Neural cell (in vitro differentiated cells): ENCODE measurements at regions not wholly inside any gene's neighbourhood (a gene's known extent, or its start where the extent isn't known, plus 50 kb on each side); places are given as distances from the start of the nearest gene placed in this dataset.

Experiments
- H2AFZ ChIP-seq: fragments of 200-600, 300-800 bp; sonication (generic), shearing (Covaris generic); 2 replicates; pipeline ENCODE4 v1.6.0; 2014; ENCODE audit warnings: low read depth, mild to moderate bottlenecking, antibody characterized with exemption, low read length, moderate library complexity
- H3F3A ChIP-seq: fragments of 200-600 bp; shearing (Covaris generic); 2 replicates; pipeline ENCODE4 v1.6.1; 2016; ENCODE audit warnings: mild to moderate bottlenecking, moderate library complexity, mixed read lengths, antibody characterized with exemption, low read length; ENCODE audit not compliant: insufficient read depth, poor library complexity, severe bottlenecking
- H3K27ac ChIP-seq: fragments of 200-600, 300-800 bp; sonication (generic), shearing (Covaris generic); 2 replicates; pipeline ENCODE4 v1.5.1; 2014; ENCODE audit warnings: mild to moderate bottlenecking, low read length, moderate library complexity
- H3K27me3 ChIP-seq: fragments of 300-800, 200-600 bp; sonication (generic), shearing (Covaris generic); 2 replicates; pipeline ENCODE4 v1.6.0; 2014; ENCODE audit warnings: mild to moderate bottlenecking, low read depth, low read length, moderate library complexity; ENCODE audit not compliant: insufficient read depth
- H3K36me3 ChIP-seq: fragments of 300-800, 200-600 bp; sonication (generic), shearing (Covaris generic); 2 replicates; pipeline ENCODE4 v1.5.1; 2014; ENCODE audit warnings: mild to moderate bottlenecking, antibody characterized with exemption, low read length, moderate library complexity; ENCODE audit not compliant: insufficient read depth
- H3K4me2 ChIP-seq: fragments of 300-800, 200-600 bp; sonication (generic), shearing (Covaris generic); 2 replicates; pipeline ENCODE4 v1.6.0; 2014; ENCODE audit warnings: mild to moderate bottlenecking, low read length
- H3K4me3 ChIP-seq: fragments of 300-800, 200-600 bp; sonication (generic), shearing (Covaris generic); 2 replicates; pipeline ENCODE4 v1.5.1; 2014; ENCODE audit warnings: mild to moderate bottlenecking, low read length, moderate library complexity
- H3K79me2 ChIP-seq: fragments of 200-600 bp; shearing (Covaris generic); replicated peaks from 2 replicates; pipeline ENCODE4 v1.6.0; 2014; ENCODE audit warnings: mild to moderate bottlenecking, low read length, moderate library complexity; ENCODE audit not compliant: insufficient read depth
- H3K9ac ChIP-seq: fragments of 300-800, 200-600 bp; sonication (generic), shearing (Covaris generic); 2 replicates; pipeline ENCODE4 v1.6.1; 2016; ENCODE audit warnings: mild to moderate bottlenecking, low read length, mixed read lengths
- H3K9me2 ChIP-seq: fragments of 200-600 bp; shearing (Covaris generic); 2 replicates; pipeline ENCODE4 v1.6.1; 2016; ENCODE audit warnings: mild to moderate bottlenecking, low read length, mixed read lengths; ENCODE audit not compliant: insufficient read depth
- H3K9me3 ChIP-seq: fragments of 200-600, 300-800 bp; sonication (generic), shearing (Covaris generic); 2 replicates; pipeline ENCODE4 v1.6.1; 2016; ENCODE audit warnings: mild to moderate bottlenecking, mixed run types, low read length, moderate library complexity, mixed read lengths
- H4K20me1 ChIP-seq: fragments of 200-600 bp; shearing (Covaris generic); 2 replicates; pipeline ENCODE4 v1.6.1; 2016; ENCODE audit warnings: mild to moderate bottlenecking, mixed run types; ENCODE audit not compliant: insufficient read depth
- CTCF ChIP-seq: fragments of 450-650 bp; IDR thresholded peaks from 2 replicates; pipeline ENCODE4 v1.5.1; 2014; ENCODE audit warnings: antibody characterized with exemption, mild to moderate bottlenecking, moderate library complexity; ENCODE audit not compliant: poor library complexity, severe bottlenecking
- EP300 ChIP-seq: fragments of 450-650 bp; conservative IDR thresholded peaks from 2 replicates; pipeline ENCODE4 v1.6.1; 2014; ENCODE audit warnings: antibody characterized with exemption, mild to moderate bottlenecking, moderate library complexity; ENCODE audit not compliant: poor library complexity, severe bottlenecking
- EZH2 ChIP-seq: fragments of 200-600, 300-800 bp; shearing (Covaris generic), sonication (generic); IDR thresholded peaks from 2 replicates; pipeline ENCODE4 v1.6.1; 2014; ENCODE audit warnings: antibody characterized with exemption, low read length, borderline replicate concordance, mild to moderate bottlenecking; ENCODE audit not compliant: insufficient read depth, poor library complexity, severe bottlenecking
- MXI1 ChIP-seq: fragments of 450-650 bp; conservative IDR thresholded peaks from 2 replicates; pipeline ENCODE4 v1.6.1; 2014; ENCODE audit warnings: antibody characterized with exemption, mild to moderate bottlenecking; ENCODE audit not compliant: poor library complexity, severe bottlenecking
- POLR2AphosphoS5 ChIP-seq: IDR thresholded peaks from 2 replicates; pipeline ENCODE4 v1.6.1; 2012
- RAD21 ChIP-seq: fragments of 450-650 bp; conservative IDR thresholded peaks from 2 replicates; pipeline ENCODE4 v1.6.1; 2014; ENCODE audit warnings: antibody characterized with exemption, mild to moderate bottlenecking, moderate library complexity
- SMC3 ChIP-seq: fragments of 450-650 bp; conservative IDR thresholded peaks from 2 replicates; pipeline ENCODE4 v1.6.1; 2014; ENCODE audit warnings: antibody characterized with exemption, mild to moderate bottlenecking, moderate library complexity; ENCODE audit not compliant: poor library complexity
- TAF1 ChIP-seq: IDR thresholded peaks from 2 replicates; pipeline ENCODE4 v1.6.1; 2012; ENCODE audit warnings: low read depth
- TF ChIP-seq, protein P1 (sequence below): IDR thresholded peaks from 2 replicates; pipeline ENCODE4 v1.6.1; 2012; ENCODE audit warnings: borderline replicate concordance

GRCh38 chr7:109915670-109916069 lies 1175.3 kb upstream of the LRRN3 start:
- no peaks in the 10 kb centered on the region for H3K9me2 ChIP-seq
- no peaks in the 10 kb centered on the region for H3K9me3 ChIP-seq
- no peaks in the 10 kb centered on the region for H3F3A ChIP-seq
- no peak overlapping the region for H3K9ac ChIP-seq
- no peaks in the 10 kb centered on the region for H4K20me1 ChIP-seq
- no peak overlapping the region for H3K4me2 ChIP-seq
- no peaks in the 10 kb centered on the region for H3K27me3 ChIP-seq
- no peak overlapping the region for H2AFZ ChIP-seq
- no peaks in the 10 kb centered on the region for H3K36me3 ChIP-seq
- no peak overlapping the region for H3K27ac ChIP-seq
- H3K4me3 ChIP-seq, result no peak overlapping the region
- no peaks in the 10 kb centered on the region for H3K79me2 ChIP-seq
- TF ChIP-seq RAD21 (no peak), CTCF (no peak), POLR2AphosphoS5 (no peak), MXI1 (no peak)

- no peaks in the 10 kb centered on the region for H3K79me2 ChIP-seq
- H3K4me3 ChIP-seq, result no peak overlapping the region
- no peak overlapping the region for H3K9ac ChIP-seq
- H3K27me3 ChIP-seq, result no peaks in the 10 kb centered on the region
- no peaks in the 10 kb centered on the region for H3K9me3 ChIP-seq
- no peak overlapping the region for H2AFZ ChIP-seq
- no peaks in the 10 kb centered on the region for H3F3A ChIP-seq
- no peaks in the 10 kb centered on the region for H4K20me1 ChIP-seq
- no peak overlapping the region for H3K27ac ChIP-seq
- H3K9me2 ChIP-seq, result no peaks in the 10 kb centered on the region
- TF ChIP-seq EZH2 (no peak), MXI1 (no peak), CTCF (no peak), POLR2AphosphoS5 (no peak), TAF1 (no peak), SMC3 (no peak), EP300 (no peak), RAD21 (no peak)
- TF ChIP-seq, protein P1, sequence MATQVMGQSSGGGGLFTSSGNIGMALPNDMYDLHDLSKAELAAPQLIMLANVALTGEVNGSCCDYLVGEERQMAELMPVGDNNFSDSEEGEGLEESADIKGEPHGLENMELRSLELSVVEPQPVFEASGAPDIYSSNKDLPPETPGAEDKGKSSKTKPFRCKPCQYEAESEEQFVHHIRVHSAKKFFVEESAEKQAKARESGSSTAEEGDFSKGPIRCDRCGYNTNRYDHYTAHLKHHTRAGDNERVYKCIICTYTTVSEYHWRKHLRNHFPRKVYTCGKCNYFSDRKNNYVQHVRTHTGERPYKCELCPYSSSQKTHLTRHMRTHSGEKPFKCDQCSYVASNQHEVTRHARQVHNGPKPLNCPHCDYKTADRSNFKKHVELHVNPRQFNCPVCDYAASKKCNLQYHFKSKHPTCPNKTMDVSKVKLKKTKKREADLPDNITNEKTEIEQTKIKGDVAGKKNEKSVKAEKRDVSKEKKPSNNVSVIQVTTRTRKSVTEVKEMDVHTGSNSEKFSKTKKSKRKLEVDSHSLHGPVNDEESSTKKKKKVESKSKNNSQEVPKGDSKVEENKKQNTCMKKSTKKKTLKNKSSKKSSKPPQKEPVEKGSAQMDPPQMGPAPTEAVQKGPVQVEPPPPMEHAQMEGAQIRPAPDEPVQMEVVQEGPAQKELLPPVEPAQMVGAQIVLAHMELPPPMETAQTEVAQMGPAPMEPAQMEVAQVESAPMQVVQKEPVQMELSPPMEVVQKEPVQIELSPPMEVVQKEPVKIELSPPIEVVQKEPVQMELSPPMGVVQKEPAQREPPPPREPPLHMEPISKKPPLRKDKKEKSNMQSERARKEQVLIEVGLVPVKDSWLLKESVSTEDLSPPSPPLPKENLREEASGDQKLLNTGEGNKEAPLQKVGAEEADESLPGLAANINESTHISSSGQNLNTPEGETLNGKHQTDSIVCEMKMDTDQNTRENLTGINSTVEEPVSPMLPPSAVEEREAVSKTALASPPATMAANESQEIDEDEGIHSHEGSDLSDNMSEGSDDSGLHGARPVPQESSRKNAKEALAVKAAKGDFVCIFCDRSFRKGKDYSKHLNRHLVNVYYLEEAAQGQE, result no peak
- no peak overlapping the region for H3K4me2 ChIP-seq
- no peaks in the 10 kb centered on the region for H3K36me3 ChIP-seq
These were observed 1164.2 kb upstream of the LRRN3 start for GRCh38 chr7:109926738-109927137.
